ENCODE measurements at regions not wholly inside any gene's neighbourhood (a gene's known extent, or its start where the extent isn't known, plus 50 kb on each side); places are given as distances from the start of the nearest gene placed in this dataset.

- H3K4me3 ChIP-seq (ENCODE audit: low read depth, low read length) = no peak overlapping the region
- TF ChIP-seq, protein P1, sequence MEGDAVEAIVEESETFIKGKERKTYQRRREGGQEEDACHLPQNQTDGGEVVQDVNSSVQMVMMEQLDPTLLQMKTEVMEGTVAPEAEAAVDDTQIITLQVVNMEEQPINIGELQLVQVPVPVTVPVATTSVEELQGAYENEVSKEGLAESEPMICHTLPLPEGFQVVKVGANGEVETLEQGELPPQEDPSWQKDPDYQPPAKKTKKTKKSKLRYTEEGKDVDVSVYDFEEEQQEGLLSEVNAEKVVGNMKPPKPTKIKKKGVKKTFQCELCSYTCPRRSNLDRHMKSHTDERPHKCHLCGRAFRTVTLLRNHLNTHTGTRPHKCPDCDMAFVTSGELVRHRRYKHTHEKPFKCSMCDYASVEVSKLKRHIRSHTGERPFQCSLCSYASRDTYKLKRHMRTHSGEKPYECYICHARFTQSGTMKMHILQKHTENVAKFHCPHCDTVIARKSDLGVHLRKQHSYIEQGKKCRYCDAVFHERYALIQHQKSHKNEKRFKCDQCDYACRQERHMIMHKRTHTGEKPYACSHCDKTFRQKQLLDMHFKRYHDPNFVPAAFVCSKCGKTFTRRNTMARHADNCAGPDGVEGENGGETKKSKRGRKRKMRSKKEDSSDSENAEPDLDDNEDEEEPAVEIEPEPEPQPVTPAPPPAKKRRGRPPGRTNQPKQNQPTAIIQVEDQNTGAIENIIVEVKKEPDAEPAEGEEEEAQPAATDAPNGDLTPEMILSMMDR (IDR thresholded peaks at IDR 0.05; ENCODE audit: low read depth, low read length) = no peak
- DNase-seq (ENCODE audit: low read depth, low spot score) = no peak
- in situ Hi-C loops (cut with HindIII; ENCODE audit: low sequenced_read_pairs) = no loop called here
These were observed 141.2 kb downstream of the DHX15 start for GRCh38 chr4:24443200-24443599.

GRCh38 chr4:24440765-24441164 lies 143.6 kb downstream of the DHX15 start:
- TF ChIP-seq, protein P1 (IDR thresholded peaks at IDR 0.05; ENCODE audit: low read depth, low read length) = no peak
- in situ Hi-C loops (cut with HindIII; ENCODE audit: low sequenced_read_pairs) = no loop called here
- H3K4me3 ChIP-seq (ENCODE audit: low read depth, low read length) = no peak overlapping the region
- no peak for DNase-seq (ENCODE audit: low read depth, low spot score)

- TF ChIP-seq, protein P1 (IDR thresholded peaks at IDR 0.05; ENCODE audit: low read depth, low read length) = no peak
- no peak overlapping the region for H3K4me3 ChIP-seq (ENCODE audit: low read depth, low read length)
- in situ Hi-C loops (cut with HindIII; ENCODE audit: low sequenced_read_pairs) = no loop called here
- no peak for DNase-seq (ENCODE audit: low read depth, low spot score)
These were observed 150.1 kb downstream of the DHX15 start for GRCh38 chr4:24434241-24434640.

DNA sequence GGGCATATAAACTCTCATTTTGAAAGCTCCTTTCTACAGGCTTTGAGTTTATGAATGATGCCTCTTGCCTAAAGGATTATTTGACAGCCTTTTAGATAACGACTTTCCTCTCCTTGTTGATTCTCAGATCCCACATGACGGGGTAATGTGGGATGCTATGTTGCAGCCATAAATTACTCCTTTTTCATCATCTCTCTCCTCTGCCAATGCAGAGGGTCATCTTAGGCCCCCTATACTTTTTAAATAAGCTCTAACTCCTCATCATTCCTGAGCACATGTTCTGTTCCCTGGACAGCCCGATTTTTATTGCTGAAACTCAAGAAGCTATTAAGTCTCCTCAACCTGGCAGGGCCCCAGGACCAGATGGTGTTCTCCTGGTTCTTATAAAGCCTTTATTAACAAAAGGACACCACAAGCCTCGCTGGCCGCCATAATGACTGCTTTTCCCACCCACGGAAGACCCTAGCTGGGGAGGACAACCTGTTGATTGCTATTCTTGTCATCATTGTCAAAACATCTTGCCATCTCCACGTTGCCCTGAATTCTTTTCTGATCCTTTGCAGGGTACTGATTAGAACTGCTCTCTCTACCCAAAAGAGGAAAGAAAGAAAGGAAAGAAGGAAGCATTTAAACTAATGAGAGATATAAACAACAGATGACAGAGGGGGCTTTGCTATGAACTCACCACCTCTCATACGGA lies 150.7 kb downstream of the DHX15 start:
- DNase-seq (ENCODE audit: low read depth, low spot score) = no peak
- in situ Hi-C loops (cut with HindIII; ENCODE audit: low sequenced_read_pairs) = no loop called here
- H3K4me3 ChIP-seq (ENCODE audit: low read depth, low read length) = no peak overlapping the region
- TF ChIP-seq, protein P1 (IDR thresholded peaks at IDR 0.05; ENCODE audit: low read depth, low read length) = no peak

DNA sequence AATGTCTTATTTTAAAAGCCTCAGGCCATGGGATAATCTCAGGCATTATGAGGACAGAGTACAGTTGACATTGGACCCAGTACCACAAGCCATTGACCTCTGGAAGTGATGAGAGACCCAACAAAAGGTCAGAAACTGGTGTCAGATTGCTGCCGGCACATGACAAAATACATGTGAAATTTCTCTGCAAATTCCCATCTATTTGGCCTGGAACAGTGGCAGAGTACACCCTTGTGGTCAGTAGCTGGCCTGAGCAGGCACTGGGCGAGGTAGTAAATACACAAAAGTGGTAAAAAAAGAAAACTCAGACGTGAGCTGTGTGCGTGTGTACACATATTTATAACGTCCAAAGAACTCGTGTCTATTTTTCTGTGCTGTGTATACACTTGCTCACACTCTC lies 155.5 kb downstream of the DHX15 start:
- no peak overlapping the region for H3K4me3 ChIP-seq (ENCODE audit: low read depth, low read length)
- in situ Hi-C loops (cut with HindIII; ENCODE audit: low sequenced_read_pairs) = no loop called here
- TF ChIP-seq, protein P1 (IDR thresholded peaks at IDR 0.05; ENCODE audit: low read depth, low read length) = no peak
- no peak for DNase-seq (ENCODE audit: low read depth, low spot score)

DNA sequence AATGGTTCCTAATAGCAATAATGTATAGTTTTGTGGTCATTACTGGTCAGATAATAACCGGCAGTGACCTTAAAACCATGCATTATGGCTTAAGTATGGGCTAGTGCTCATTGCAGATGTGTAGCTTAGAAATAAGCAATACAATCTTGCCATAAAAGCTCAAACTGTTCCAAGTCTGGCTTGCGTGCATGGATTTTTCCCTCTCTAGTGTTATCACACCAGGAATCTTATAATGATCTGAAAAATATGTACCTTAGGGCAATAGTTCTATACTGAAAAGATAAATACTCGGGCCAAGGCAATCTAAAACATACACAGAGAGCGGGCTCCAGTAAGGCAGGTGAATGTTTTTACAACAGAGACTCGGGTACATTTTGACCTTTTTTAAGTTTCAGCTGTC lies 157.8 kb downstream of the DHX15 start:
- TF ChIP-seq, protein P1 (IDR thresholded peaks at IDR 0.05; ENCODE audit: low read depth, low read length) = no peak
- H3K4me3 ChIP-seq (ENCODE audit: low read depth, low read length) = no peak overlapping the region
- no peak for DNase-seq (ENCODE audit: low read depth, low spot score)
- in situ Hi-C loops (cut with HindIII; ENCODE audit: low sequenced_read_pairs) = no loop called here
